Liver (tissue), 8 donors: ENCODE measurements at regions not wholly inside any gene's neighbourhood (a gene's known extent, or its start where the extent isn't known, plus 50 kb on each side); places are given as distances from the start of the nearest gene placed in this dataset.

ENCODE experiments used
- DNase-seq: peaks from one replicate; pipeline ENCODE4 v3.0.0-alpha.2; 2017; ENCODE audit warnings: low spot score
- H3K27ac ChIP-seq, 2 donors: one replicate each; pipeline ENCODE4 v1.7.0; 2013; ENCODE audit warnings: inconsistent platforms in 2 of 2, low read length in 2 of 2, control low read depth in 1 of 2, low read depth in 1 of 2, mild to moderate bottlenecking in 1 of 2
- H3K27me3 ChIP-seq, 4 donors: one replicate each; pipeline versions ENCODE4 v1.6.1 to v1.7.0; 2013; ENCODE audit warnings: low read length in 3 of 4, inconsistent platforms in 1 of 4, mild to moderate bottlenecking in 1 of 4, moderate library complexity in 1 of 4; ENCODE audit not compliant: control insufficient read depth in 4 of 4, insufficient read depth in 4 of 4
- H3K36me3 ChIP-seq, 4 donors: one replicate each; pipeline versions ENCODE4 v1.6.1 to v1.7.0; 2013; ENCODE audit warnings: low read length in 3 of 4, mild to moderate bottlenecking in 3 of 4, low read depth in 1 of 4, moderate library complexity in 1 of 4; ENCODE audit not compliant: control insufficient read depth in 4 of 4, insufficient read depth in 3 of 4
- H3K4me1 ChIP-seq, 4 donors: one replicate each; pipeline versions ENCODE4 v1.6.1 to v1.7.0; 2013; ENCODE audit warnings: low read length in 3 of 4, mild to moderate bottlenecking in 3 of 4, moderate library complexity in 1 of 4; ENCODE audit not compliant: control insufficient read depth in 4 of 4, insufficient read depth in 4 of 4
- H3K4me3 ChIP-seq, 3 donors: one replicate each; pipeline versions ENCODE4 v1.6.1 to v1.7.0; 2013; ENCODE audit warnings: low read length in 3 of 3, control low read depth in 1 of 3, low read depth in 1 of 3, mild to moderate bottlenecking in 1 of 3
- H3K9ac ChIP-seq, 2 donors: one replicate each; pipeline ENCODE4 v1.7.0; 2013; ENCODE audit warnings: low read length in 2 of 2, mild to moderate bottlenecking in 2 of 2, moderate library complexity in 2 of 2, control low read depth in 1 of 2, low read depth in 1 of 2
- H3K9me3 ChIP-seq, 4 donors: one replicate each; pipeline versions ENCODE4 v1.6.1 to v1.7.0; 2013; ENCODE audit warnings: low read length in 3 of 4; ENCODE audit not compliant: control insufficient read depth in 4 of 4
- FOXA1 ChIP-seq: IDR thresholded peaks from 2 replicates; pipeline ENCODE4 v1.6.1; 2016; ENCODE audit warnings: antibody characterized with exemption
- FOXA2 ChIP-seq: IDR thresholded peaks from 2 replicates; pipeline ENCODE4 v1.6.1; 2016; ENCODE audit warnings: antibody characterized with exemption
- GABPA ChIP-seq, 2 donors: IDR thresholded peaks in 1 of 2; conservative IDR thresholded peaks in 1 of 2; 2 replicates each; pipeline ENCODE4 v1.6.1; 2016; ENCODE audit warnings: antibody characterized with exemption in 2 of 2, mild to moderate bottlenecking in 1 of 2, moderate library complexity in 1 of 2
- HNF4A ChIP-seq, 2 donors: conservative IDR thresholded peaks; 2 replicates each; pipeline ENCODE4 v1.6.1; 2016; ENCODE audit warnings: antibody characterized with exemption in 2 of 2, mild to moderate bottlenecking in 2 of 2
- HNF4G ChIP-seq: IDR thresholded peaks from 2 replicates; pipeline ENCODE4 v1.6.1; 2016; ENCODE audit warnings: antibody characterized with exemption
- JUND ChIP-seq, 2 donors: IDR thresholded peaks; 2 replicates each; pipeline ENCODE4 v1.6.1; 2016; ENCODE audit warnings: antibody characterized with exemption in 2 of 2
- NR2F2 ChIP-seq: IDR thresholded peaks from 2 replicates; pipeline ENCODE4 v1.6.1; 2016; ENCODE audit warnings: antibody characterized with exemption
- RAD21 ChIP-seq, 2 donors: IDR thresholded peaks; 2 replicates each; pipeline ENCODE4 v1.6.1; 2016; ENCODE audit warnings: antibody characterized with exemption in 2 of 2, mild to moderate bottlenecking in 2 of 2
- RXRA ChIP-seq, 2 donors: IDR thresholded peaks; 2 replicates each; pipeline ENCODE4 v1.6.1; 2017 to 2018; ENCODE audit warnings: antibody characterized with exemption in 2 of 2, mild to moderate bottlenecking in 1 of 2
- SP1 ChIP-seq: IDR thresholded peaks from 2 replicates; pipeline ENCODE4 v1.6.1; 2018; ENCODE audit warnings: antibody characterized with exemption, mild to moderate bottlenecking
- TAF1 ChIP-seq: conservative IDR thresholded peaks from 2 replicates; pipeline ENCODE4 v1.6.1; 2016; ENCODE audit warnings: antibody characterized with exemption, mild to moderate bottlenecking
- YY1 ChIP-seq: IDR thresholded peaks from 2 replicates; pipeline ENCODE4 v1.6.1; 2016; ENCODE audit warnings: antibody characterized with exemption, mild to moderate bottlenecking
- WGBS: extraction: QIAGEN DNeasy Blood & Tissue Kit; methylation state at CpG from one replicate; pipeline ENCODE4 v1.1.7; 2013; 5-methylcytosine and 5-hydroxymethylcytosine counted together
- TF ChIP-seq, protein P1 (sequence below): IDR thresholded peaks from 2 replicates; pipeline ENCODE4 v1.6.1; 2016; ENCODE audit warnings: antibody characterized with exemption, mild to moderate bottlenecking
- TF ChIP-seq, protein P2 (sequence below): IDR thresholded peaks from 2 replicates; pipeline ENCODE4 v1.6.1; 2016; ENCODE audit warnings: antibody characterized with exemption
- TF ChIP-seq, protein P3 (sequence below): IDR thresholded peaks from 2 replicates; pipeline ENCODE4 v1.6.1; 2016; ENCODE audit warnings: antibody characterized with exemption
- TF ChIP-seq, protein P4 (sequence below): fragments of 150-350 bp; IDR thresholded peaks from 2 replicates; pipeline ENCODE4 v1.5.1; 2017; ENCODE audit warnings: improper control_type of control experiment, low read depth, low read length; ENCODE audit not compliant: missing input control
- TF ChIP-seq, protein P5 (sequence below): IDR thresholded peaks from 2 replicates; pipeline ENCODE4 v1.6.1; 2016; ENCODE audit warnings: antibody characterized with exemption
- donor health status: healthy.
- donor health status: healthy.
- donor health status: healthy.
- donor health status: healthy.
- donor health status: healthy.

DNA sequence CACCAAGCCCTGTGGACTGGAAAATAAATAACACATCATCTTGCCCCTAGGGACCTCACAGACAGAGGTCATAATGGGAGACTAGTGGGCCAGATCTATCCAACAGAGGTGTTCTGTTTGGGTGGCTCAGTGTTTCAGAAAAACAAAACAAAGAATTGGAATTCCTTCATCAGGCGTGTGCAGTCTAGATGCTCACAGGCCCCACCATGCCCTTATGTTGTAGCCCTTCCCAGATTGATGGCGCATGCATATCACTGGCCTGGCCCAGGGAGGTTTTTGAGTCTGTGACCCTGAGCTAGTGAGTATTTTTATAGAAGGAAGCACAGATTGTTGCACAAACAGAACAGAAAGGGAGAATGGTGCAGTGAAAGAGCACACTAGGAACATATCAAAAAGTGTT lies 859.6 kb downstream of the BCL11B start (continued):
- TF ChIP-seq, protein P1, sequence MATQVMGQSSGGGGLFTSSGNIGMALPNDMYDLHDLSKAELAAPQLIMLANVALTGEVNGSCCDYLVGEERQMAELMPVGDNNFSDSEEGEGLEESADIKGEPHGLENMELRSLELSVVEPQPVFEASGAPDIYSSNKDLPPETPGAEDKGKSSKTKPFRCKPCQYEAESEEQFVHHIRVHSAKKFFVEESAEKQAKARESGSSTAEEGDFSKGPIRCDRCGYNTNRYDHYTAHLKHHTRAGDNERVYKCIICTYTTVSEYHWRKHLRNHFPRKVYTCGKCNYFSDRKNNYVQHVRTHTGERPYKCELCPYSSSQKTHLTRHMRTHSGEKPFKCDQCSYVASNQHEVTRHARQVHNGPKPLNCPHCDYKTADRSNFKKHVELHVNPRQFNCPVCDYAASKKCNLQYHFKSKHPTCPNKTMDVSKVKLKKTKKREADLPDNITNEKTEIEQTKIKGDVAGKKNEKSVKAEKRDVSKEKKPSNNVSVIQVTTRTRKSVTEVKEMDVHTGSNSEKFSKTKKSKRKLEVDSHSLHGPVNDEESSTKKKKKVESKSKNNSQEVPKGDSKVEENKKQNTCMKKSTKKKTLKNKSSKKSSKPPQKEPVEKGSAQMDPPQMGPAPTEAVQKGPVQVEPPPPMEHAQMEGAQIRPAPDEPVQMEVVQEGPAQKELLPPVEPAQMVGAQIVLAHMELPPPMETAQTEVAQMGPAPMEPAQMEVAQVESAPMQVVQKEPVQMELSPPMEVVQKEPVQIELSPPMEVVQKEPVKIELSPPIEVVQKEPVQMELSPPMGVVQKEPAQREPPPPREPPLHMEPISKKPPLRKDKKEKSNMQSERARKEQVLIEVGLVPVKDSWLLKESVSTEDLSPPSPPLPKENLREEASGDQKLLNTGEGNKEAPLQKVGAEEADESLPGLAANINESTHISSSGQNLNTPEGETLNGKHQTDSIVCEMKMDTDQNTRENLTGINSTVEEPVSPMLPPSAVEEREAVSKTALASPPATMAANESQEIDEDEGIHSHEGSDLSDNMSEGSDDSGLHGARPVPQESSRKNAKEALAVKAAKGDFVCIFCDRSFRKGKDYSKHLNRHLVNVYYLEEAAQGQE, result no peak
- TF ChIP-seq, protein P2, sequence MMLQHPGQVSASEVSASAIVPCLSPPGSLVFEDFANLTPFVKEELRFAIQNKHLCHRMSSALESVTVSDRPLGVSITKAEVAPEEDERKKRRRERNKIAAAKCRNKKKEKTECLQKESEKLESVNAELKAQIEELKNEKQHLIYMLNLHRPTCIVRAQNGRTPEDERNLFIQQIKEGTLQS, result no peak
- no peak for TF ChIP-seq TAF1
- no peak for TF ChIP-seq HNF4A (conservative IDR thresholded peaks at IDR 0.05)
- no peak for TF ChIP-seq NR2F2
- no peak for TF ChIP-seq RAD21 (IDR thresholded peaks at IDR 0.05)
- no peak for TF ChIP-seq FOXA2
- TF ChIP-seq YY1, result no peak
- TF ChIP-seq FOXA1, result no peak
- no peak for TF ChIP-seq RXRA (IDR thresholded peaks at IDR 0.05)
- TF ChIP-seq HNF4G, result no peak
- no peak for TF ChIP-seq SP1
- no peak for TF ChIP-seq GABPA (IDR thresholded peaks at IDR 0.05 in 1 of 2, conservative IDR thresholded peaks at IDR 0.05 in 1 of 2)

DNA sequence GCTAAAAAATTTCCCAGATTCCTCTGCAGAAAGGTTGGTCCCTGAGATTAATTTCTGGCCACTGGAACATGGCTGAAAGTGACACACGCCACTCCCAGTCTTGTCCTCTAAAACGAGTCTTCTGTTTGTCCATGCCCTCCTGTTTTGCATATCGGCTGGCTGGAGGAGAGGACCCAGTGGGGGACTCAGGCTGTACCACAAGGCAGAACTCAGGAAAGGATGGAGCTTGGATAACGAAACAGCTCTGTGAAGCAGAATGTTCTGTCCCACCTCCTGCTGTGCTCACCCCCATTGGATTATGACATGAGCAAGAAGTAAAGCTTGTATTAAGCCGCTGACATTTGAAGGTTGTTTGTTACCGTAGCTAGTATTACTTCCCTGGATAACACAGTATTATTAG lies 856.2 kb downstream of the BCL11B start:
- Histone ChIP-seq H3K9me3 (peaks cover 0 to 3% (median 0%) of the 10 kb centered on the region in 4 donors), H3K27me3 (peaks cover 0 to 8% (median 0%) of the 10 kb centered on the region in 4 donors), H3K9ac (no peak overlapping the region), H3K4me1 (no peaks in the 10 kb centered on the region), H3K36me3 (no peaks in the 10 kb centered on the region), H3K27ac (no peak overlapping the region), H3K4me3 (no peak overlapping the region)
- 70% methylated on average over 6 of the region's 6 CpGs for WGBS
- TF ChIP-seq, protein P3, sequence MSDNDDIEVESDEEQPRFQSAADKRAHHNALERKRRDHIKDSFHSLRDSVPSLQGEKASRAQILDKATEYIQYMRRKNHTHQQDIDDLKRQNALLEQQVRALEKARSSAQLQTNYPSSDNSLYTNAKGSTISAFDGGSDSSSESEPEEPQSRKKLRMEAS, result no peak
- TF ChIP-seq NR2F2 (no peak), FOXA1 (no peak), TAF1 (no peak), SP1 (no peak), JUND (IDR thresholded peaks at IDR 0.05) (no peak), HNF4A (conservative IDR thresholded peaks at IDR 0.05) (no peak), YY1 (no peak), RXRA (IDR thresholded peaks at IDR 0.05) (no peak)
- TF ChIP-seq, protein P4, sequence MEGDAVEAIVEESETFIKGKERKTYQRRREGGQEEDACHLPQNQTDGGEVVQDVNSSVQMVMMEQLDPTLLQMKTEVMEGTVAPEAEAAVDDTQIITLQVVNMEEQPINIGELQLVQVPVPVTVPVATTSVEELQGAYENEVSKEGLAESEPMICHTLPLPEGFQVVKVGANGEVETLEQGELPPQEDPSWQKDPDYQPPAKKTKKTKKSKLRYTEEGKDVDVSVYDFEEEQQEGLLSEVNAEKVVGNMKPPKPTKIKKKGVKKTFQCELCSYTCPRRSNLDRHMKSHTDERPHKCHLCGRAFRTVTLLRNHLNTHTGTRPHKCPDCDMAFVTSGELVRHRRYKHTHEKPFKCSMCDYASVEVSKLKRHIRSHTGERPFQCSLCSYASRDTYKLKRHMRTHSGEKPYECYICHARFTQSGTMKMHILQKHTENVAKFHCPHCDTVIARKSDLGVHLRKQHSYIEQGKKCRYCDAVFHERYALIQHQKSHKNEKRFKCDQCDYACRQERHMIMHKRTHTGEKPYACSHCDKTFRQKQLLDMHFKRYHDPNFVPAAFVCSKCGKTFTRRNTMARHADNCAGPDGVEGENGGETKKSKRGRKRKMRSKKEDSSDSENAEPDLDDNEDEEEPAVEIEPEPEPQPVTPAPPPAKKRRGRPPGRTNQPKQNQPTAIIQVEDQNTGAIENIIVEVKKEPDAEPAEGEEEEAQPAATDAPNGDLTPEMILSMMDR, result no peak
- TF ChIP-seq, protein P2, result no peak
- TF ChIP-seq, protein P5, sequence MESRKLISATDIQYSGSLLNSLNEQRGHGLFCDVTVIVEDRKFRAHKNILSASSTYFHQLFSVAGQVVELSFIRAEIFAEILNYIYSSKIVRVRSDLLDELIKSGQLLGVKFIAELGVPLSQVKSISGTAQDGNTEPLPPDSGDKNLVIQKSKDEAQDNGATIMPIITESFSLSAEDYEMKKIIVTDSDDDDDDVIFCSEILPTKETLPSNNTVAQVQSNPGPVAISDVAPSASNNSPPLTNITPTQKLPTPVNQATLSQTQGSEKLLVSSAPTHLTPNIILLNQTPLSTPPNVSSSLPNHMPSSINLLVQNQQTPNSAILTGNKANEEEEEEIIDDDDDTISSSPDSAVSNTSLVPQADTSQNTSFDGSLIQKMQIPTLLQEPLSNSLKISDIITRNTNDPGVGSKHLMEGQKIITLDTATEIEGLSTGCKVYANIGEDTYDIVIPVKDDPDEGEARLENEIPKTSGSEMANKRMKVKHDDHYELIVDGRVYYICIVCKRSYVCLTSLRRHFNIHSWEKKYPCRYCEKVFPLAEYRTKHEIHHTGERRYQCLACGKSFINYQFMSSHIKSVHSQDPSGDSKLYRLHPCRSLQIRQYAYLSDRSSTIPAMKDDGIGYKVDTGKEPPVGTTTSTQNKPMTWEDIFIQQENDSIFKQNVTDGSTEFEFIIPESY, result no peak
- DNase-seq, result no peak
